Natural killer cell (primary cell): ENCODE measurements at regions not wholly inside any gene's neighbourhood (a gene's known extent, or its start where the extent isn't known, plus 50 kb on each side); places are given as distances from the start of the nearest gene placed in this dataset.

Experiments used
- ATAC-seq, 3 donors: fragments of 150-1000 bp in 2 of 3; fragments of 200-7000 bp in 1 of 3; cut with Tn5 transposase; 1 replicate in 1 of 3; 2 replicates in 2 of 3; pipeline ENCODE4 v1.10.0; 2021; ENCODE audit warnings: mild to moderate bottlenecking in 2 of 3, moderate library complexity in 2 of 3
- DNase-seq, 2 donors: peaks; one replicate each; pipeline versions ENCODE4 v3.0.0 to v3.0.0-alpha.2; 2013 to 2021; ENCODE audit warnings: mixed read lengths in 1 of 2
- H3K27ac ChIP-seq: one replicate; pipeline ENCODE4 v1.5.1; 2013; ENCODE audit warnings: mild to moderate bottlenecking, low read length
- H3K27me3 ChIP-seq: one replicate; pipeline ENCODE4 v1.6.1; 2013; ENCODE audit warnings: low read length; ENCODE audit not compliant: control insufficient read depth, insufficient read depth
- H3K36me3 ChIP-seq: one replicate; pipeline ENCODE4 v1.6.1; 2013; ENCODE audit warnings: low read length; ENCODE audit not compliant: control insufficient read depth, insufficient read depth
- H3K4me1 ChIP-seq: one replicate; pipeline ENCODE4 v1.6.1; 2013; ENCODE audit warnings: low read length; ENCODE audit not compliant: control insufficient read depth, insufficient read depth
- H3K4me3 ChIP-seq: one replicate; pipeline ENCODE4 v1.5.1; 2013; ENCODE audit warnings: low read length
- H3K9me3 ChIP-seq: one replicate; pipeline ENCODE4 v1.6.1; 2013; ENCODE audit warnings: low read length; ENCODE audit not compliant: control insufficient read depth, insufficient read depth
- H3K27ac Mint-ChIP-seq, 2 donors: one replicate each; pipeline ENCODE4 v1.8.0; 2022; ENCODE audit warnings: mild to moderate bottlenecking in 2 of 2, mixed read lengths in 2 of 2, moderate library complexity in 1 of 2
- H3K27me3 Mint-ChIP-seq, 2 donors: one replicate each; pipeline ENCODE4 v1.8.0; 2022; ENCODE audit warnings: low read depth in 2 of 2, mixed read lengths in 2 of 2
- H3K36me3 Mint-ChIP-seq: one replicate; pipeline ENCODE4 v1.8.0; 2022; ENCODE audit warnings: mixed read lengths
- H3K4me1 Mint-ChIP-seq, 2 donors: one replicate each; pipeline ENCODE4 v1.8.0; 2022; ENCODE audit warnings: mixed read lengths in 2 of 2
- H3K4me3 Mint-ChIP-seq: one replicate; pipeline ENCODE4 v1.8.0; 2022; ENCODE audit warnings: mild to moderate bottlenecking, moderate library complexity, mixed read lengths
- H3K9me3 Mint-ChIP-seq, 2 donors: one replicate each; pipeline ENCODE4 v1.8.0; 2022; ENCODE audit warnings: mixed read lengths in 2 of 2
- CTCF ChIP-seq: fragments of 200-600 bp; IDR thresholded peaks from one replicate; pipeline ENCODE4 v1.8.0; 2022; ENCODE audit warnings: antibody characterized with exemption
- WGBS: methylation state at CpG from one replicate; pipeline ENCODE4 v1.1.7; 2013; ENCODE audit warnings: missing lambda C conversion rate; ENCODE audit not compliant: insufficient coverage; 5-methylcytosine and 5-hydroxymethylcytosine counted together
- intact Hi-C: fragments of 100-400 bp; cut with micrococcal nuclease; formaldehyde crosslinking; loops from one replicate; pipeline ENCODE4 v1.14.2; 2022

DNA sequence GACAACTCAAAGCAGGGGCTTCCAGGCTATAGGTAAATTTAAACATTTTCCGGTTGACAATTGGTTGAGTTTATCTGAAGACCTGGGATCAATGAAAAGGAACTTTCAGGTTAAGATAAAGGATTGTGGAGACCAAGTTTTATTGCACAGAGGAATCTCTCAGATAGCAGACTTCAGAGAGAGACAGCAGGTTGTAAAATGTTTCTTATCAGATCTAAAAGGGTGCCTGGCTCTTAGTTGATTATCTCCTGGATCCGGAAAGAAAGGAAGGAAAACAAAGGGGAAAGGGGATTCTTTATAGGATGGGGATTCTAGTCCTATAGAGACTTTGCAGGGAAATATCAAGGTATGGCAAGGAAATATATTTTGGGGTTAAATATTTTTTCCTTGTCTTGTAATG, 951.3 kb upstream of the SEMA6D start:
- Mint-ChIP-seq H3K27ac (no peak overlapping the region), H3K4me1 (no peaks in the 10 kb centered on the region), H3K4me3 (no peak overlapping the region), H3K27me3 (no peaks in the 10 kb centered on the region), H3K36me3 (peaks cover 8% of the 10 kb centered on the region), H3K9me3 (peaks cover 12 to 17% of the 10 kb centered on the region in 2 donors)
- Histone ChIP-seq H3K4me1 (no peaks in the 10 kb centered on the region), H3K27ac (no peak overlapping the region), H3K36me3 (no peaks in the 10 kb centered on the region), H3K4me3 (no peak overlapping the region), H3K9me3 (peaks cover 6% of the 10 kb centered on the region), H3K27me3 (no peaks in the 10 kb centered on the region)
- DNase-seq (no peak), ATAC-seq (no peak)
- intact Hi-C loops = no loop called here
- no peak for TF ChIP-seq CTCF
- WGBS = 37% methylated on average over 2 of the region's 2 CpGs

- Mint-ChIP-seq H3K4me1 (no peaks in the 10 kb centered on the region), H3K27ac (no peak overlapping the region), H3K36me3 (peaks cover 11% of the 10 kb centered on the region), H3K27me3 (no peaks in the 10 kb centered on the region), H3K9me3 (peaks cover 8 to 21% of the 10 kb centered on the region in 2 donors), H3K4me3 (no peak overlapping the region)
- Histone ChIP-seq H3K4me1 (no peaks in the 10 kb centered on the region), H3K27me3 (no peaks in the 10 kb centered on the region), H3K4me3 (no peak overlapping the region), H3K27ac (no peak overlapping the region), H3K36me3 (no peaks in the 10 kb centered on the region), H3K9me3 (peaks cover 12% of the 10 kb centered on the region)
- no peak for DNase-seq
- 88% methylated on average over 8 of the region's 8 CpGs for WGBS
- intact Hi-C loops = no loop called here
- no peak for ATAC-seq
- TF ChIP-seq CTCF = no peak
Measured at GRCh38 chr15:46768287-46768686, 949.0 kb upstream of the SEMA6D start.

DNA sequence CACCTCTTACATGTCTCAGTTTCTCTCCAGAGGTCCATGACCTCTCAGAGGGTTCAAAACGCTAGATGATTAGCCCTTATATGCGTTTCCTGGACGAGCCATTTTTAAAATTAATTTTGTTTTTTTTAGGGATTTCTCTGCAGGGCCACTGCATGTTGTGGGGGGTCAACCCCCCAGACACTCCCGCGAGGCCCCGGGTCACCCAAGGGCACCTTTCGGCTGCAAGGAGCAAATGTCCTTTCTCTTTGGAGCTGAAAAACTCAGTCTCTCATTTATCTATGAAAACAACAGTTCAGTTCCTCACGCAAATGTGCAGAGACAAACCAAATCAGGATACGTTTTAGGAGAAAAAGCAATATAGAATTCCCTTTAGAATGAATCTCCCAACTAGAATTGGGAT, 944.3 kb upstream of the SEMA6D start:
- no peaks in the 10 kb centered on the region for H3K4me1 ChIP-seq
- H3K36me3 ChIP-seq = no peaks in the 10 kb centered on the region
- Mint-ChIP-seq H3K9me3 (peaks cover 17 to 28% of the 10 kb centered on the region in 2 donors), H3K4me3 (no peak overlapping the region), H3K27me3 (no peaks in the 10 kb centered on the region), H3K36me3 (peaks cover 25% of the 10 kb centered on the region), H3K27ac (no peak overlapping the region), H3K4me1 (no peaks in the 10 kb centered on the region)
- intact Hi-C loops = no loop called here
- H3K27me3 ChIP-seq = no peaks in the 10 kb centered on the region
- ATAC-seq (no peak), DNase-seq (no peak)
- no peak for TF ChIP-seq CTCF
- 86% methylated on average over 9 of the region's 9 CpGs for WGBS
- no peak overlapping the region for H3K4me3 ChIP-seq
- no peak overlapping the region for H3K27ac ChIP-seq
- peaks cover 15% of the 10 kb centered on the region for H3K9me3 ChIP-seq

- Histone ChIP-seq H3K36me3 (no peaks in the 10 kb centered on the region), H3K27me3 (no peaks in the 10 kb centered on the region), H3K27ac (no peak overlapping the region), H3K4me3 (no peak overlapping the region), H3K4me1 (no peaks in the 10 kb centered on the region), H3K9me3 (no peaks in the 10 kb centered on the region)
- no peaks in the 10 kb centered on the region for H3K4me1 Mint-ChIP-seq
- 87% methylated on average over 5 of the region's 5 CpGs for WGBS
- DNase-seq (no peak), ATAC-seq (no peak)
- H3K36me3 Mint-ChIP-seq = peaks cover 8% of the 10 kb centered on the region
- intact Hi-C loops = no loop called here
- TF ChIP-seq CTCF = no peak
- H3K9me3 Mint-ChIP-seq = peaks cover 27 to 38% of the 10 kb centered on the region in 2 donors
- H3K27me3 Mint-ChIP-seq = no peaks in the 10 kb centered on the region
- no peak overlapping the region for H3K27ac Mint-ChIP-seq
- H3K4me3 Mint-ChIP-seq = no peak overlapping the region
Measured at GRCh38 chr15:46778876-46779275, 938.4 kb upstream of the SEMA6D start.
